AG20443 (cell line): ENCODE measurements at regions not wholly inside any gene's neighbourhood (a gene's known extent, or its start where the extent isn't known, plus 50 kb on each side); places are given as distances from the start of the nearest gene placed in this dataset.
"Not testable (repeated sequence)": the region's sequence is repeated elsewhere in the genome, so short reads cannot be mapped to it uniquely, and the experiment has no call there.

Experiments used
- DNase-seq: peaks from one replicate; pipeline ENCODE4 v3.0.0; 2012; ENCODE audit warnings: low spot score, mixed read lengths

DNA sequence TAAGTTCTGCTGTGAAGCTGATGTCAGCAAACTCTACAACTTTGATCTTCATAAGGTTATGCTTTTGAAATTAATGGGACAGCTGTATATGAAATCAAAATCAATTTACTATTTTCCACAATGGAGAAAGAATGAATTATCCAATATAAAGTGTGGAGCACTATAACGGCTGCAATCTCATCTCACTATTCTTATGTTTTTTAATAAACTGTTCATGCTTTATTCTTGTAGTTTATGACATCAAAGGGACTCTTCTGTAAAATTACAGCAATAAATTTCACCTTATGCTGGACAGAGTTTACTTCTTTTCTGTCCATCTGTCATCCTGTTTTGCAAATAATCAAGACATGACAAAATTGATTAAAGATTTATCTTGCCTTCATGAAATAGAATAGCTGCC is 192.5 kb downstream of the TECRL start:
- no peak for DNase-seq

- no peak for DNase-seq
Measured at GRCh38 chr4:64205376-64205775, 203.9 kb downstream of the TECRL start.

GRCh38 chr4:64200001-64200555 is 209.2 kb downstream of the TECRL start:
- DNase-seq, result no peak

GRCh38 chr4:64195582-64195981 is 213.7 kb downstream of the TECRL start:
- no peak for DNase-seq

DNA sequence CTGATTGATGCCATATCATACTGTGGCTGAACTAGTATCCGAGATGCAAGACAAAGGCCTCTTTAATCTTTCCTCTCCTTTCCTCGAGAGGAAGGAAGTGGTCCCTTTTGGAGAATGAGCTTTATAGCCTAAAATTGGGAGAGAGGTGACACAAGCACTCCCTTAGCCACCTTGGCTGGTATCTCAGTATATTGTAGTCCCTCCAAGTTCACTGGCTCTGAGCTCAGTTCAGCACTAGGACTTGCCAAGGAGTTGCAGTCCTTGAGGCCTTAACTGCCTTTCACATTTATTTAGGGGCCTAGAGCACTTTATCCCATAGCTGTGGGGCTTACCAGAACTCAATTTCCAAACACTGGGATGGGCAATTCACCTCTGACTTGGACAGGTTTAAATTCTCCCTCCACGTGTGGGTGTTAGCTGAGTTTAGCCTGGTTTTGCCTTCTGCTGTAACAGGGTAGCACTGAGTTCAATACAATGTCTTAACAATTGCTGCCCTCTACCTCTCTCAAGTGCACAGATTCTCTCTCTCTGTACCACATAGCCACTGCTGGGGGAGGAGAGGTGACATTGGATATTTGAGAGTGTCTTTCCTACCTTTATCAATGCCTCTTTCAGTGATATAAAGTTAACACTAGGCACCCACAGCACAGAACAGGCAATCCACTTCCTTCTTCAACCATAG is 216.4 kb downstream of the TECRL start:
- no peak for DNase-seq

DNA sequence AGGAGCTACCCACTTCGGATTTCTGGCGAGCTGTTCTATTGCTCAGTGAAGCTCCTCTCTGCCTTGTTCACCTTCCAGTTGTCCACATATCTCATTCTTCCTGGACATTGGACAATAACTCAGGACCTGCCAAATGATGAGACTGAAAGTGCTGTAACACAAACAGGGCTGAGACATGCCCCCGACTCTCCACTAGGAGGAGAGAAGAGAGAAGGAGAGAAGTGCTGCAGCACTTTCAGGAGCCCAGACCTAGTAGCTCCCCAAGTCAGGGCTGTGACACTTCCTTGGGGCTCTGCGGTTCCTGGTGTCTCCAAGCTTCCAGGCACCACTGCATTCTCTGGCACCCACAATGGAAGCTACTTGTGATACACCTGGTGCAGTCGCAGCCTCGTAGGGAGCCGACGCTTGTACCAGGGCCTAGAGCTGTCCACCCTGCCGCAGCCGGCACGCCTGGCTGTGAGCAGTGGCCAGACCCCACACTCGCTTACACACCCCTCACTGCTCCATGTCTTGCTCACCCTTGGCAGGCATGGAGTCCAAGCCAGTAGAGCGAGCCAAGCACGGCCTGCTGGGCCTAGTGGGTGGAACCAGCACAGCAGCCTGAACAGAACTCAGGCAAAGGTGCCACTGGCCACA is 234.9 kb downstream of the TECRL start:
- DNase-seq, result no peak

GRCh38 chr4:64166365-64166764 is 242.9 kb downstream of the TECRL start:
- DNase-seq, result no peak

GRCh38 chr4:64158648-64159326 is 250.5 kb downstream of the TECRL start:
- peak; percentile 34 for DNase-seq

DNA sequence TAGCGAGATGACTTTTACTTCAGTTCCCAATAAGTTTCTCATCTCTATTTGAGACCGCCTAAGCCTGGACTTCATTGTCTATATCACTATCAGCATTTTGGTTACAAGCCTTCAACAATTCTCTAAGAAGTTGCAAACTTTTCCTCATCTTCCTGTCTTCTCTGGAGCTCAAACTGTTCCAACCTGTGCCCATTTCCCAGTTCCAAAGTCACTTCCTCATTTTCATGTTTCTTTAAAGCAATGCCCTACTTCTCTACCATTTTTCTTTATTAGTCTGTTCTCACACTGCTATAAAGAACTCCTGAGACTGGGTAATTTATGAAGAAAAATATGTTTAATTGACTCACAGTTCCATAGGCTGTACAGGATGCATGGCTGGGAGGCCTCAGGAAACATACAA is 251.9 kb downstream of the TECRL start:
- DNase-seq, result no peak

DNA sequence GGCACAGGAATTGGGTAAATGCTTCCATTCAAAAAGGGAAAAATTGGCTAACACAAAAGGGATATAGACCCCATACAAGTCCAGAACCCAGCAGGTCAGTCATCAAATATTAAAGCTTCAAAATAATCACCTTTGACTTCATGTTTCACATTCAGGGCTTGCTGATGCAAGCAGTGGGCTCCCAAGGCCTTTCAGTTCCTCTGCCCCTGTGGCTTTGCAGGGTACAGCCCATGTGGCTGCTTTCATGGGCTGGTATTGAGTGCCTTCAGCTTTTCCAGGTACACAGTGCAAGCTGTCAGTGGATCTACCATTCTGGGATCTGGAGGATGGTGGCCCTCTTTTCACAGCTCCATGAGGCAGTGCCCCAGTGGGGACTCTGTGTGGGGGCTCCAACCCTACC is 253.0 kb downstream of the TECRL start:
- no peak for DNase-seq

DNA sequence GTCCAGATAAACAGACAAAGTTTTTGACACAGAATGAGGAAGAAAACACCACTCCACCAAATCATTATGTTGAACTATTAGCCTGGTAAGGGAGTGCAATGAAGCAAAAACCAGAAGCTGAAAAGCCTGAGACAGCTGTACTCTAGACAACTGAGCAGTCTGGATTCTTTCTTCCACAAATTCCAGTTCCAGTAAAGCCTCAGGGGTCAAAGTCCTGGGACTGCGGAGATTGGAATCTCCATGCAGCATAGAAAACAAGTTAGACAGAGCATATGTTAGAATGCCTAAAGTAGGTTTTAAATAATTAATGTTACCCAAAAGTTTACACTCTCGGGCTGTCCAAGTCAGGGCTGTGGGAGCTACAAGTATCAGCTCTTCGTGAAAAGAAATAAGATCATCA is 263.2 kb downstream of the TECRL start:
- DNase-seq, result no peak

- no peak for DNase-seq
Measured at GRCh38 chr4:64144994-64145393, 264.3 kb downstream of the TECRL start.

DNA sequence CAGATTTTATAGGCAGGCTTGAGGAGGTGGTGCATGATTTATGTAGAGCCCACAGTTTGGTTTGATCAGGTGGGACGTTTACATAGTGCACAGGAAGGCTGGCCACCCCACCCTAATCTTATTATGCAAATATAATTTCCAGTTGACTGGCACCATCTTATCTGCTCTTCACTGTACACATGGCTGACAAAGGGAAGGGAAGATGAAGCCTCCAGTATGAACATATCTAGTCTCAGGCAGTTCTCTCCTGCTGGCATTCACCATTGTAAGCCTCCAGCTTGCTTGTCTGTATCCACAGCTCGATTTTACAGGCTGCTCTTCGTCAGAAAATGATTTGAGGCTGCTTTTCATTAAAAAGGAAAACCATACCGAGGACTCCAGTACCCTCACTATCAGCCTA is 278.3 kb downstream of the TECRL start:
- DNase-seq, result no peak

GRCh38 chr4:64125354-64125753 is 283.9 kb downstream of the TECRL start:
- DNase-seq, result no peak

DNA sequence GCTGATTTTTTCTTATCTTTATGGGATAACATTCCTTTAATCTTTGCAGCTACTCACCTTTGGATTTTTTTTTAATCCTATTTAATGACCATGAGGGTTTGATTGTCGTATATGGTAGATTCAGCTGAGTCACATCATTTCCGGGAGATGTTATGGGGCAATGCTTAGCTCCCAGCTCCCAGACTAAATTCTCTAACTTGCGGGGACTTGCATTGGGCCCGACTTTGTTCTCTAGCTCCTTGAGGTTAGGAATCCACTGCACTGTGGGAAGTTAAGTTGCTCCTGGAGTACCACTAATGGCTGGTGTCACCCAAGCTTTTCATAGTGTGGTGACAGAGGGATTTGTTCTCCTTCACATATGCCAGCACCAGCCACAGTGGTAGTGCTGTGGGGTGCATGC is 287.4 kb downstream of the TECRL start:
- no peak for DNase-seq

- DNase-seq, result no peak
Measured at GRCh38 chr4:64105903-64106302, 303.3 kb downstream of the TECRL start.

DNA sequence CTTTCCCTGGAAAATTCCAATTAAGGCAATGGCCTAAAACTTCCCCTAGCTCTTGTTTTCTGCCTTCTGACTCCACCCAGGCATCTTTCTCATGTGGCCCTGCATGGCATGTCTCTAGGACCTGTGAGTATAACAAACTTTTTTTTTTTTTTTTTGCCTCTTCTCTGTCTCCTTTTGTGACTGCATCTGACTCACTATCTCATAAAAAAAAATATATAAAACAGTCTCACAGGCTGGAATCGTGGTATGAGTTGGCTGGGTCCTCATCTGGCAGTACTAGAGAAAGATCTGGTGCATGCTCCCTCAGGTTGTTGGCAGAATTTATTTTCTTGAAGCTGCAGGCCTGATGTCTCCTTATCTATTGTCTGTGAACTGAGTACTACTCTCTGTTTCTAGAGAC is 313.9 kb downstream of the TECRL start:
- DNase-seq, result no peak

DNA sequence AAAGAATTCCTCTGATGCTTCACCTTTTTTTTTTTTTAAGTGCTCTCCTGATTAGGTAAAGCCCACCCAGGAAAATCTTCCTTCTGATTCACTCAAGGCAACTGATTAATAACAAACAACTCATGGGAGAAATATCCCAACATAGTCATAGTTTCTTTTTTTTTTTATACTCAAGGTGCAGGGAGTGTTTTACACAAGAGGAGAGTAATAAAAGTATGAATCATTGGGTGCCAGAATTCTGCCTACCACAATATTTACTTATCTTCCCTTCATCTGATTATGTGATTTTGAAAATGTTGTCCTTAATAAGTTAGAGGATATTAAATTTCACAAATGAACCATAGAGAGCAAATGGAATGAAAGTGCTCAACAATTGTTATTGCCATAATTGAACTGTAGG is 329.9 kb downstream of the TECRL start:
- no peak for DNase-seq

DNA sequence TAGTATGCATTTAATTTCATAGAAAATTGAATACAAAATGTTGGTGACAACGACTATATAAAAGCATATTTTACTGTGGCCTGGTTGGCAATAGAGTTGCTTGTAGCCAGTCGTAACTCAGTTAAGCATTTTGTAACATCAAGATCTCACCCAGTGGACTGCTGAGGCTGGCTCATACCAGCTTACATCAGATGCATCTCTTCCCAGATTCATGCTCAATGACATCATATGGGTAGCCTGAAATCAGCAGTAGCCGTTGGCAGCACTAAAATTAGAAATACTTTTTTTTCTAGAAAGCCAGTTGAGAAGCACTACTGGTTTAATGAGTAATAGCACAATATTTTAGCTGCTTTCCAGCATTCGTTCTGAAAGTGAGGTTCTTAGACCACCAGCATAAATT is 341.2 kb downstream of the TECRL start:
- DNase-seq, result no peak

GRCh38 chr4:64062991-64063390 is 346.3 kb downstream of the TECRL start:
- no peak for DNase-seq

GRCh38 chr4:64037033-64037432 is 372.2 kb downstream of the TECRL start:
- DNase-seq, result not testable (repeated sequence)

DNA sequence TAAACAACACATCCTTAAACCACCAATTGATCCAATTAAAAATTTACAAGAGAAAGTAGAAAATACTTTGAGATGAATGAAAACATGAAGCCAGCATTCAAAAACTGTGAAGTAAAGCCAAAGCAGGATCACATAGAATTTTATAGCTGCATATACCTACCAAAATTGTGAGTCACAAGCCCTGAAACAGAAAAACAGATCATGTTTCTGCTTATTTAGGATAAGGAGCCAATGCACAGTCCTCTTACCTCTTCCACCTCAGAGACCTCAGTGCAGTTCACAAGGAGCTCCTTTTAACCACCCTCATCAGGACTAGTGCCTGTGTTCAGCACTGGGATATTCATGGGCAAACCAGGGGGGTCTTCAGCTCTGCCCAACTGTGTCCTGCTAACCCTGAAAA is 386.7 kb downstream of the TECRL start:
- no peak for DNase-seq

GRCh38 chr4:64016893-64017292 is 392.4 kb downstream of the TECRL start:
- no peak for DNase-seq
